GM06990 (cell line): ENCODE measurements at regions not wholly inside any gene's neighbourhood (a gene's known extent, or its start where the extent isn't known, plus 50 kb on each side); places are given as distances from the start of the nearest gene placed in this dataset.

Experiments used
- DNase-seq: peaks from one replicate; pipeline ENCODE4 v3.0.0-alpha.2; 2011; ENCODE audit not compliant: insufficient read length; ENCODE audit errors: extremely low read depth
- H3K27me3 ChIP-seq: replicated peaks from 2 replicates; pipeline ENCODE4 v1.6.0; 2011; ENCODE audit warnings: low read length; ENCODE audit not compliant: control insufficient read depth, insufficient read depth
- H3K36me3 ChIP-seq: 2 replicates; pipeline ENCODE4 v1.5.1; 2011; ENCODE audit warnings: low read length; ENCODE audit not compliant: control insufficient read depth, insufficient read depth
- H3K4me3 ChIP-seq: replicated peaks from 2 replicates; pipeline ENCODE4 v1.5.1; 2011; ENCODE audit warnings: low read depth, mild to moderate bottlenecking, control low read depth, low read length
- TF ChIP-seq, protein P1 (sequence below): IDR thresholded peaks from 2 replicates; pipeline ENCODE4 v1.5.1; 2011; ENCODE audit warnings: low read length, control low read depth, mild to moderate bottlenecking, inconsistent platforms; ENCODE audit not compliant: insufficient read depth, poor library complexity, severe bottlenecking

GRCh38 chr6:23618366-23618765, 507.6 kb upstream of the NRSN1 start:
- no peak for DNase-seq
- H3K4me3 ChIP-seq = no peak overlapping the region
- H3K36me3 ChIP-seq = no peaks in the 10 kb centered on the region
- no peaks in the 10 kb centered on the region for H3K27me3 ChIP-seq
- TF ChIP-seq, protein P1, sequence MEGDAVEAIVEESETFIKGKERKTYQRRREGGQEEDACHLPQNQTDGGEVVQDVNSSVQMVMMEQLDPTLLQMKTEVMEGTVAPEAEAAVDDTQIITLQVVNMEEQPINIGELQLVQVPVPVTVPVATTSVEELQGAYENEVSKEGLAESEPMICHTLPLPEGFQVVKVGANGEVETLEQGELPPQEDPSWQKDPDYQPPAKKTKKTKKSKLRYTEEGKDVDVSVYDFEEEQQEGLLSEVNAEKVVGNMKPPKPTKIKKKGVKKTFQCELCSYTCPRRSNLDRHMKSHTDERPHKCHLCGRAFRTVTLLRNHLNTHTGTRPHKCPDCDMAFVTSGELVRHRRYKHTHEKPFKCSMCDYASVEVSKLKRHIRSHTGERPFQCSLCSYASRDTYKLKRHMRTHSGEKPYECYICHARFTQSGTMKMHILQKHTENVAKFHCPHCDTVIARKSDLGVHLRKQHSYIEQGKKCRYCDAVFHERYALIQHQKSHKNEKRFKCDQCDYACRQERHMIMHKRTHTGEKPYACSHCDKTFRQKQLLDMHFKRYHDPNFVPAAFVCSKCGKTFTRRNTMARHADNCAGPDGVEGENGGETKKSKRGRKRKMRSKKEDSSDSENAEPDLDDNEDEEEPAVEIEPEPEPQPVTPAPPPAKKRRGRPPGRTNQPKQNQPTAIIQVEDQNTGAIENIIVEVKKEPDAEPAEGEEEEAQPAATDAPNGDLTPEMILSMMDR = no peak

GRCh38 chr6:23620911-23621401, 505.1 kb upstream of the NRSN1 start:
- H3K36me3 ChIP-seq = no peaks in the 10 kb centered on the region
- no peaks in the 10 kb centered on the region for H3K27me3 ChIP-seq
- H3K4me3 ChIP-seq = no peak overlapping the region
- TF ChIP-seq, protein P1 = no peak
- no peak for DNase-seq

DNA sequence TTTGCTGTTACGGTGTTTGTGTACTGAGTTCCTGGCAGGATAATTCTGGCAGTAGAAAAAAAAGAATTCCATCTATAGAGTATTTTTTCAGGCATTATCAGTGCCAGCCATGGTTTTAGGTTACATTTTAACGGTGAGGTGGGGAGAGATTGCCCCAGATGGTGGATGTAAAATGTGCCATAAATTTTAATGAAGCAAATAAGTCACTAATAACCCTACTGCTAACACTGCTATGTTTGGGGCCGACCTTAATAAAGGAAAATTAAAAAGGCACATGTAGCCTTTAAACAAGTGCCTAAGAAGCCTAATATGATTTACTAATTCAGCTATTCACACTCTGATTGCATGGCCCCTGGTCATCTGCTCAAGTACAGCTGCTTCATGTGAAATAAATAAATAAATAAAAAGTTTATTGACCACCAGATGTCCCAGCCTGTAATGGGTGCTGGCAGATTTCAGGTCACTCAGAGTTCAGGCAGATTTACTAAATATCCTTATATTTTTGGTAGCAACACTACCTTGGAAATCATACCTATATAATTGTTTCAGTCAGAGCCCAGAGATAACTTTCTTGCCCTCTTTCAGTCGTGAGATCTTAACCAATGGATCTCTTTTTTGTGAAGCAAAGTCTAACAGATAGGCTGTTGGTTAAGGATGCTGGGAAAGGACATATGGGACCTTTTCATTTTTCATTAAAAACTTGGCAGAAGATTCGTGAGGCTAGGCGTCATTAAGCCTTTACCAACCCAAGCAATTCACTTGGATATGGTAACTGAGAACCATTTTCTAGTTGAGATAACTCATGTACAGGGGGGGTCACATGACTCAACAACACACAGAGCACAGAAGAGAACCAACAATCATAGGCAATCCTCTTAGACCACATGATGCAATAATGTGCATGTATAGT, 495.0 kb upstream of the NRSN1 start:
- H3K4me3 ChIP-seq = no peak overlapping the region
- no peaks in the 10 kb centered on the region for H3K27me3 ChIP-seq
- H3K36me3 ChIP-seq = no peaks in the 10 kb centered on the region
- TF ChIP-seq, protein P1 = no peak
- DNase-seq = no peak

DNA sequence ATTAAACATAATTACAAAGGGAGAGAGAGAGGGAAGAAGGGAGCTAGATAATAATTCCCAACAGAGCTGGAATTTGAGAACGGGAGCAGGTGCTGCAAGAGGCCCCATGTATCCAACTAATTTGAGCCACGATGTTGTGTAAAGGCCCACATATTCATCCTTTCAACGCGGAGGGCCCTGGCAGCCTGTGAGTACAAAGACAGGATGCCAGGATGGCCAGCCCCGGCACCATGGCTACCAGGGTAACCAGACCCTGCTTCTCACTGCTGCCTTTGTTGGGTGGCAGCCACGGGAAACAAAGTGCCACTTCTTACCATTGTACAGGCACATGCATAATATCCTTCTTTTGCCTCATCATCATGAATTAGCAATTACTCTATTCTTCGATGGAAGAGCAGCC, 492.0 kb upstream of the NRSN1 start:
- DNase-seq = no peak
- Histone ChIP-seq H3K4me3 (no peak overlapping the region), H3K36me3 (no peaks in the 10 kb centered on the region), H3K27me3 (no peaks in the 10 kb centered on the region)
- TF ChIP-seq, protein P1 = no peak

DNA sequence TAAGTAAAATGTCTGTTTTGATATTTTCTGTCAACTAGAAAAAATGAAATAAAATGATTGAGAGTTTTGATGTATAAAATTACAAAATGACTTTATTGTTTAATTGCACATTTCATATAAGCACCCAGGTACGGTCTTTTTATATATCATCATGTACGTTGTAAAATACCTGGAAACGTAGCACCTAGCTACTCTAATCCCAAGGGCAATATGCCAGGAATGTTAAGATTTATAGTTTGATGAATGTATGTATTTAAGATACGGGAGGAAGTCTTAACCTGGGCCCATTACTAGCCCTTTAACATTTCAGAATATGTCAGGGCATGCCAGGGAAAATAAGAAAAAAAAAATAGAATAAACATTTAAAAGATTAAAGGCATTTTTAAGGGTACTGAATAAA, 490.9 kb upstream of the NRSN1 start:
- TF ChIP-seq, protein P1 = no peak
- Histone ChIP-seq H3K27me3 (no peaks in the 10 kb centered on the region), H3K36me3 (no peaks in the 10 kb centered on the region), H3K4me3 (no peak overlapping the region)
- no peak for DNase-seq
